ENCODE measurements at regions not wholly inside any gene's neighbourhood (a gene's known extent, or its start where the extent isn't known, plus 50 kb on each side); places are given as distances from the start of the nearest gene placed in this dataset.

GRCh38 chr17:52255347-52255746 lies 96.8 kb upstream of the CA10 start:
- dilution Hi-C loops (cut with MboI; ENCODE audit: extremely low pct_ligation_motif_present, low sequenced_read_pairs): no loop called here
- Histone ChIP-seq H3K9me3 (ENCODE audit: control insufficient read depth, low read depth, low read length) (no peaks in the 10 kb centered on the region), H3K4me3 (ENCODE audit: control insufficient read depth in 2 of 3, extremely low read depth in 1 of 3, insufficient read depth in 2 of 3, low read depth in 1 of 3, low read length in 3 of 3) (no peak overlapping the region), H4K20me1 (ENCODE audit: control insufficient read depth, extremely low read depth, insufficient read depth, low read length) (no peaks in the 10 kb centered on the region), H3K36me3 (ENCODE audit: control insufficient read depth in 2 of 2, extremely low read depth in 1 of 2, insufficient read depth in 2 of 2, low read length in 2 of 2) (no peaks in the 10 kb centered on the region), H3K4me1 (ENCODE audit: control insufficient read depth, extremely low read depth, insufficient read depth, low read length) (no peaks in the 10 kb centered on the region), H2AFZ (ENCODE audit: control insufficient read depth, low read length) (no peak overlapping the region), H3K79me2 (ENCODE audit: control insufficient read depth, insufficient read depth, low read length) (no peaks in the 10 kb centered on the region), H3K9ac (ENCODE audit: control insufficient read depth, extremely low read depth, insufficient read depth, low read length) (no peak overlapping the region), H3K9me1 (ENCODE audit: control insufficient read depth, extremely low read depth, insufficient read depth, low read length) (no peaks in the 10 kb centered on the region), H3K4me2 (ENCODE audit: control insufficient read depth, extremely low read depth, insufficient read depth, low read depth, low read length) (no peak overlapping the region), H3K27ac (ENCODE audit: control insufficient read depth, insufficient read depth, low read length) (no peak overlapping the region), H3K27me3 (ENCODE audit: control insufficient read depth, extremely low read depth, insufficient read depth, low read length) (no peaks in the 10 kb centered on the region)
- TF ChIP-seq, protein P1, sequence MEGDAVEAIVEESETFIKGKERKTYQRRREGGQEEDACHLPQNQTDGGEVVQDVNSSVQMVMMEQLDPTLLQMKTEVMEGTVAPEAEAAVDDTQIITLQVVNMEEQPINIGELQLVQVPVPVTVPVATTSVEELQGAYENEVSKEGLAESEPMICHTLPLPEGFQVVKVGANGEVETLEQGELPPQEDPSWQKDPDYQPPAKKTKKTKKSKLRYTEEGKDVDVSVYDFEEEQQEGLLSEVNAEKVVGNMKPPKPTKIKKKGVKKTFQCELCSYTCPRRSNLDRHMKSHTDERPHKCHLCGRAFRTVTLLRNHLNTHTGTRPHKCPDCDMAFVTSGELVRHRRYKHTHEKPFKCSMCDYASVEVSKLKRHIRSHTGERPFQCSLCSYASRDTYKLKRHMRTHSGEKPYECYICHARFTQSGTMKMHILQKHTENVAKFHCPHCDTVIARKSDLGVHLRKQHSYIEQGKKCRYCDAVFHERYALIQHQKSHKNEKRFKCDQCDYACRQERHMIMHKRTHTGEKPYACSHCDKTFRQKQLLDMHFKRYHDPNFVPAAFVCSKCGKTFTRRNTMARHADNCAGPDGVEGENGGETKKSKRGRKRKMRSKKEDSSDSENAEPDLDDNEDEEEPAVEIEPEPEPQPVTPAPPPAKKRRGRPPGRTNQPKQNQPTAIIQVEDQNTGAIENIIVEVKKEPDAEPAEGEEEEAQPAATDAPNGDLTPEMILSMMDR (optimal IDR thresholded peaks at IDR 0.05 in 1 of 3, IDR thresholded peaks at IDR 0.05 in 1 of 3, conservative IDR thresholded peaks at IDR 0.05 in 1 of 3; ENCODE audit: extremely low read depth in 1 of 3, insufficient read depth in 2 of 3, low read length in 3 of 3): no peak
- no peak for TF ChIP-seq EZH2 (IDR thresholded peaks at IDR 0.05; ENCODE audit: low read length)
- FAIRE-seq (no peak), DNase-seq (ENCODE audit: low read depth, low spot score) (no peak)

DNA sequence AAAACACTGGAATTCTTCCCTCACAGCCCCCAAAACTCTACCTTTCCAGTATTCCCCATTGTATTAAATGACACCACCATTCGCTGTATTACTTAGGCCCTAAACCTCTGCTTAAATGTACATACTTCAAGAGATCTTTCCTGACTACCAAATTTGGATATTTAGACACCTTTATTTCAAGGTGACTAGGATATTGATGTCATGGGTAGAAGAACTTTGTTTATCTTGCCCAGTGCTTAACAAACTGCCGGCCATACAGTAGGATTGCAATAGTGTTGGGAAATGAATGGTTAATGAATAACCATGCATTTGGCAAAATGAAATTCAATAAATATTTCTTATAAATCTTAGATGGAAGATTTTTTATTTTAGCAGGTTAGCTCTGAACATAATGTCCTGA lies 86.2 kb upstream of the CA10 start:
- DNase-seq (ENCODE audit: low read depth, low spot score): no peak
- dilution Hi-C loops (cut with MboI; ENCODE audit: extremely low pct_ligation_motif_present, low sequenced_read_pairs): no loop called here
- FAIRE-seq: no peak
- Histone ChIP-seq H3K9ac (ENCODE audit: control insufficient read depth, extremely low read depth, insufficient read depth, low read length) (no peak overlapping the region), H4K20me1 (ENCODE audit: control insufficient read depth, extremely low read depth, insufficient read depth, low read length) (no peaks in the 10 kb centered on the region), H3K4me2 (ENCODE audit: control insufficient read depth, extremely low read depth, insufficient read depth, low read depth, low read length) (no peak overlapping the region), H3K36me3 (ENCODE audit: control insufficient read depth in 2 of 2, extremely low read depth in 1 of 2, insufficient read depth in 2 of 2, low read length in 2 of 2) (no peaks in the 10 kb centered on the region), H3K27ac (ENCODE audit: control insufficient read depth, insufficient read depth, low read length) (no peak overlapping the region), H3K4me1 (ENCODE audit: control insufficient read depth, extremely low read depth, insufficient read depth, low read length) (no peaks in the 10 kb centered on the region), H3K79me2 (ENCODE audit: control insufficient read depth, insufficient read depth, low read length) (no peaks in the 10 kb centered on the region), H3K9me3 (ENCODE audit: control insufficient read depth, low read depth, low read length) (no peaks in the 10 kb centered on the region), H3K9me1 (ENCODE audit: control insufficient read depth, extremely low read depth, insufficient read depth, low read length) (no peaks in the 10 kb centered on the region), H3K27me3 (ENCODE audit: control insufficient read depth, extremely low read depth, insufficient read depth, low read length) (no peaks in the 10 kb centered on the region), H3K4me3 (ENCODE audit: control insufficient read depth in 2 of 3, extremely low read depth in 1 of 3, insufficient read depth in 2 of 3, low read depth in 1 of 3, low read length in 3 of 3) (no peak overlapping the region), H2AFZ (ENCODE audit: control insufficient read depth, low read length) (no peak overlapping the region)
- no peak for TF ChIP-seq EZH2 (IDR thresholded peaks at IDR 0.05; ENCODE audit: low read length)
- TF ChIP-seq, protein P1 (optimal IDR thresholded peaks at IDR 0.05 in 1 of 3, IDR thresholded peaks at IDR 0.05 in 1 of 3, conservative IDR thresholded peaks at IDR 0.05 in 1 of 3; ENCODE audit: extremely low read depth in 1 of 3, insufficient read depth in 2 of 3, low read length in 3 of 3): no peak
